HG02840 (cell line): ENCODE measurements at regions not wholly inside any gene's neighbourhood (a gene's known extent, or its start where the extent isn't known, plus 50 kb on each side); places are given as distances from the start of the nearest gene placed in this dataset.
"Not testable (repeated sequence)": the region's sequence is repeated elsewhere in the genome, so short reads cannot be mapped to it uniquely, and the experiment has no call there.

Experiments
- ATAC-seq: cut with Tn5 transposase; IDR thresholded peaks from one replicate; pipeline ENCODE4 v1.9.1; 2021; ENCODE audit warnings: mild to moderate bottlenecking, moderate library complexity, moderate number of reproducible peaks; ENCODE audit not compliant: unreplicated experiment, low FRiP score

GRCh38 chr11:82398300-82398815 is 335.3 kb downstream of the FAM181B start:
- no peak for ATAC-seq

- not testable (repeated sequence) for ATAC-seq
Observed at GRCh38 chr11:82396639-82397038, 337.0 kb downstream of the FAM181B start.

GRCh38 chr11:82384308-82384707 is 349.4 kb downstream of the FAM181B start:
- ATAC-seq = no peak

- ATAC-seq = no peak
Observed at GRCh38 chr11:82373781-82374542, 359.7 kb downstream of the FAM181B start.

- ATAC-seq = no peak
Observed at GRCh38 chr11:82365351-82365750, 368.3 kb downstream of the FAM181B start.

GRCh38 chr11:82356316-82356715 is 377.3 kb downstream of the FAM181B start:
- ATAC-seq = no peak

- ATAC-seq = no peak
Observed at GRCh38 chr11:82355313-82355823, 378.3 kb downstream of the FAM181B start.

GRCh38 chr11:82326853-82327252 is 406.8 kb downstream of the FAM181B start:
- no peak for ATAC-seq

GRCh38 chr11:82321206-82321605 is 412.5 kb downstream of the FAM181B start:
- no peak for ATAC-seq

GRCh38 chr11:82315093-82315492 is 418.6 kb downstream of the FAM181B start:
- no peak for ATAC-seq

GRCh38 chr11:82308979-82309378 is 424.7 kb downstream of the FAM181B start:
- ATAC-seq = no peak

- ATAC-seq = no peak
Observed at GRCh38 chr11:82305123-82305522, 428.5 kb downstream of the FAM181B start.

GRCh38 chr11:82303671-82304070 is 430.0 kb downstream of the FAM181B start:
- ATAC-seq = no peak

GRCh38 chr11:82288471-82288870 is 445.2 kb downstream of the FAM181B start:
- ATAC-seq = no peak

- ATAC-seq = no peak
Observed at GRCh38 chr11:82270870-82271269, 462.8 kb downstream of the FAM181B start.

GRCh38 chr11:82268627-82269026 is 465.0 kb downstream of the FAM181B start:
- no peak for ATAC-seq

GRCh38 chr11:82267186-82267585 is 466.5 kb downstream of the FAM181B start:
- ATAC-seq = no peak

GRCh38 chr11:82261367-82261766 is 472.3 kb downstream of the FAM181B start:
- no peak for ATAC-seq

- ATAC-seq = no peak
Observed at GRCh38 chr11:82250047-82250446, 483.6 kb downstream of the FAM181B start.

GRCh38 chr11:82246926-82247325 is 486.7 kb downstream of the FAM181B start:
- ATAC-seq = no peak

GRCh38 chr11:82239498-82239897 is 494.2 kb downstream of the FAM181B start:
- no peak for ATAC-seq

GRCh38 chr11:82234256-82234655 is 499.4 kb downstream of the FAM181B start:
- no peak for ATAC-seq
